Fibroblast of pulmonary artery (primary cell): ENCODE measurements at regions not wholly inside any gene's neighbourhood (a gene's known extent, or its start where the extent isn't known, plus 50 kb on each side); places are given as distances from the start of the nearest gene placed in this dataset.

Experiments used
- DNase-seq: peaks from one replicate; pipeline ENCODE4 v3.0.0-alpha.2; 2010; ENCODE audit warnings: low read depth
- H3K4me3 ChIP-seq: replicated peaks from 2 replicates; pipeline ENCODE4 v1.5.1; 2011; ENCODE audit warnings: low read depth, mild to moderate bottlenecking, control low read depth, low read length, moderate library complexity
- CTCF ChIP-seq: IDR thresholded peaks from 2 replicates; pipeline ENCODE4 v1.5.1; 2011; ENCODE audit warnings: mild to moderate bottlenecking, control low read depth, low read length, inconsistent platforms; ENCODE audit errors: missing control alignments

- TF ChIP-seq CTCF, result no peak
Observed at GRCh38 chr11:12315024-12315423, 62.3 kb upstream of the PARVA start.

GRCh38 chr11:12316432-12316831, 60.9 kb upstream of the PARVA start:
- no peak for DNase-seq
- TF ChIP-seq CTCF, result no peak
- no peak overlapping the region for H3K4me3 ChIP-seq

More at GRCh38 chr11:12315024-12315423, 62.3 kb upstream of the PARVA start:
- no peak for DNase-seq
- H3K4me3 ChIP-seq, result no peak overlapping the region

GRCh38 chr11:12318791-12319438, 58.5 kb upstream of the PARVA start:
- DNase-seq, result peak; percentile 51
- TF ChIP-seq CTCF, result no peak
- H3K4me3 ChIP-seq, result no peak overlapping the region

- no peak overlapping the region for H3K4me3 ChIP-seq
- TF ChIP-seq CTCF, result no peak
- no peak for DNase-seq
Observed at GRCh38 chr11:12319461-12319951, 57.9 kb upstream of the PARVA start.

- no peak for DNase-seq
- TF ChIP-seq CTCF, result no peak
- H3K4me3 ChIP-seq, result no peak overlapping the region
Observed at GRCh38 chr11:12319988-12320387, 57.4 kb upstream of the PARVA start.

- DNase-seq, result no peak
- no peak overlapping the region for H3K4me3 ChIP-seq
Observed at GRCh38 chr11:12321217-12321937, 56.0 kb upstream of the PARVA start.

More at GRCh38 chr11:12321217-12321937, 56.0 kb upstream of the PARVA start:
- no peak for TF ChIP-seq CTCF
